ENCODE measurements at regions not wholly inside any gene's neighbourhood (a gene's known extent, or its start where the extent isn't known, plus 50 kb on each side); places are given as distances from the start of the nearest gene placed in this dataset.

- H3K4me3 ChIP-seq (ENCODE audit: low read length in 2 of 2) = no peak overlapping the region
- H3K9me3 ChIP-seq (ENCODE audit: control insufficient read depth in 2 of 2, low read length in 2 of 2) = peaks cover 0 to 2% of the 10 kb centered on the region in 2 donors
- no peaks in the 10 kb centered on the region for H3K4me1 ChIP-seq (ENCODE audit: control insufficient read depth, insufficient read depth, low read length)
- H3K27me3 ChIP-seq (ENCODE audit: control insufficient read depth in 1 of 2, insufficient read depth in 2 of 2, low read length in 2 of 2) = no peaks in the 10 kb centered on the region
- H3K36me3 ChIP-seq (ENCODE audit: control insufficient read depth in 2 of 2, insufficient read depth in 2 of 2, low read length in 2 of 2) = no peaks in the 10 kb centered on the region
- no peak overlapping the region for H3K27ac ChIP-seq (ENCODE audit: low read length)
- H3K9ac ChIP-seq (ENCODE audit: low read length in 2 of 2) = no peak overlapping the region
Observed at GRCh38 chr10:8981277-8981676, 926.8 kb downstream of the GATA3 start.

- Histone ChIP-seq H3K4me1 (ENCODE audit: control insufficient read depth, insufficient read depth, low read length) (no peaks in the 10 kb centered on the region), H3K4me3 (ENCODE audit: low read length in 2 of 2) (no peak overlapping the region), H3K9me3 (ENCODE audit: control insufficient read depth in 2 of 2, low read length in 2 of 2) (peaks cover 0 to 2% of the 10 kb centered on the region in 2 donors)
Observed at GRCh38 chr10:8985651-8986050, 931.2 kb downstream of the GATA3 start.

GRCh38 chr10:8986975-8987374, 932.5 kb downstream of the GATA3 start:
- Histone ChIP-seq H3K27ac (ENCODE audit: low read length) (no peak overlapping the region), H3K4me1 (ENCODE audit: control insufficient read depth, insufficient read depth, low read length) (no peaks in the 10 kb centered on the region), H3K9me3 (ENCODE audit: control insufficient read depth in 2 of 2, low read length in 2 of 2) (peaks cover 0 to 2% of the 10 kb centered on the region in 2 donors), H3K36me3 (ENCODE audit: control insufficient read depth in 2 of 2, insufficient read depth in 2 of 2, low read length in 2 of 2) (no peaks in the 10 kb centered on the region), H3K27me3 (ENCODE audit: control insufficient read depth in 1 of 2, insufficient read depth in 2 of 2, low read length in 2 of 2) (no peaks in the 10 kb centered on the region), H3K9ac (ENCODE audit: low read length in 2 of 2) (no peak overlapping the region), H3K4me3 (ENCODE audit: low read length in 2 of 2) (no peak overlapping the region)

More at GRCh38 chr10:8985651-8986050, 931.2 kb downstream of the GATA3 start:
- Histone ChIP-seq H3K27me3 (ENCODE audit: control insufficient read depth in 1 of 2, insufficient read depth in 2 of 2, low read length in 2 of 2) (no peaks in the 10 kb centered on the region), H3K36me3 (ENCODE audit: control insufficient read depth in 2 of 2, insufficient read depth in 2 of 2, low read length in 2 of 2) (no peaks in the 10 kb centered on the region), H3K9ac (ENCODE audit: low read length in 2 of 2) (no peak overlapping the region), H3K27ac (ENCODE audit: low read length) (no peak overlapping the region)

GRCh38 chr10:8987712-8988111, 933.2 kb downstream of the GATA3 start:
- H3K36me3 ChIP-seq (ENCODE audit: control insufficient read depth in 2 of 2, insufficient read depth in 2 of 2, low read length in 2 of 2) = no peaks in the 10 kb centered on the region
- H3K27me3 ChIP-seq (ENCODE audit: control insufficient read depth in 1 of 2, insufficient read depth in 2 of 2, low read length in 2 of 2) = no peaks in the 10 kb centered on the region
- H3K9ac ChIP-seq (ENCODE audit: low read length in 2 of 2) = no peak overlapping the region
- H3K4me1 ChIP-seq (ENCODE audit: control insufficient read depth, insufficient read depth, low read length) = no peaks in the 10 kb centered on the region
- peaks cover 0 to 2% of the 10 kb centered on the region in 2 donors for H3K9me3 ChIP-seq (ENCODE audit: control insufficient read depth in 2 of 2, low read length in 2 of 2)
- no peak overlapping the region for H3K27ac ChIP-seq (ENCODE audit: low read length)
- H3K4me3 ChIP-seq (ENCODE audit: low read length in 2 of 2) = no peak overlapping the region

GRCh38 chr10:8990280-8990987, 935.9 kb downstream of the GATA3 start:
- H3K36me3 ChIP-seq (ENCODE audit: control insufficient read depth in 2 of 2, insufficient read depth in 2 of 2, low read length in 2 of 2) = no peaks in the 10 kb centered on the region
- no peak overlapping the region for H3K9ac ChIP-seq (ENCODE audit: low read length in 2 of 2)
- no peaks in the 10 kb centered on the region for H3K27me3 ChIP-seq (ENCODE audit: control insufficient read depth in 1 of 2, insufficient read depth in 2 of 2, low read length in 2 of 2)
- no peak overlapping the region for H3K4me3 ChIP-seq (ENCODE audit: low read length in 2 of 2)
- H3K4me1 ChIP-seq (ENCODE audit: control insufficient read depth, insufficient read depth, low read length) = no peaks in the 10 kb centered on the region
- no peaks in the 10 kb centered on the region for H3K9me3 ChIP-seq (ENCODE audit: control insufficient read depth in 2 of 2, low read length in 2 of 2)
- H3K27ac ChIP-seq (ENCODE audit: low read length) = no peak overlapping the region

- no peaks in the 10 kb centered on the region for H3K4me1 ChIP-seq (ENCODE audit: control insufficient read depth, insufficient read depth, low read length)
- no peaks in the 10 kb centered on the region for H3K36me3 ChIP-seq (ENCODE audit: control insufficient read depth in 2 of 2, insufficient read depth in 2 of 2, low read length in 2 of 2)
- no peak overlapping the region for H3K9ac ChIP-seq (ENCODE audit: low read length in 2 of 2)
- no peaks in the 10 kb centered on the region for H3K27me3 ChIP-seq (ENCODE audit: control insufficient read depth in 1 of 2, insufficient read depth in 2 of 2, low read length in 2 of 2)
- no peaks in the 10 kb centered on the region for H3K9me3 ChIP-seq (ENCODE audit: control insufficient read depth in 2 of 2, low read length in 2 of 2)
- H3K27ac ChIP-seq (ENCODE audit: low read length) = no peak overlapping the region
- H3K4me3 ChIP-seq (ENCODE audit: low read length in 2 of 2) = no peak overlapping the region
Observed at GRCh38 chr10:8992009-8992408, 937.5 kb downstream of the GATA3 start.

GRCh38 chr10:8993864-8994263, 939.4 kb downstream of the GATA3 start:
- no peaks in the 10 kb centered on the region for H3K27me3 ChIP-seq (ENCODE audit: control insufficient read depth in 1 of 2, insufficient read depth in 2 of 2, low read length in 2 of 2)

GRCh38 chr10:8998751-8999150, 944.3 kb downstream of the GATA3 start:
- Histone ChIP-seq H3K27me3 (ENCODE audit: control insufficient read depth in 1 of 2, insufficient read depth in 2 of 2, low read length in 2 of 2) (no peaks in the 10 kb centered on the region), H3K9ac (ENCODE audit: low read length in 2 of 2) (no peak overlapping the region), H3K36me3 (ENCODE audit: control insufficient read depth in 2 of 2, insufficient read depth in 2 of 2, low read length in 2 of 2) (no peaks in the 10 kb centered on the region), H3K9me3 (ENCODE audit: control insufficient read depth in 2 of 2, low read length in 2 of 2) (no peaks in the 10 kb centered on the region), H3K27ac (ENCODE audit: low read length) (no peak overlapping the region), H3K4me1 (ENCODE audit: control insufficient read depth, insufficient read depth, low read length) (no peaks in the 10 kb centered on the region), H3K4me3 (ENCODE audit: low read length in 2 of 2) (no peak overlapping the region)

More at GRCh38 chr10:8993864-8994263, 939.4 kb downstream of the GATA3 start:
- Histone ChIP-seq H3K36me3 (ENCODE audit: control insufficient read depth in 2 of 2, insufficient read depth in 2 of 2, low read length in 2 of 2) (no peaks in the 10 kb centered on the region), H3K9ac (ENCODE audit: low read length in 2 of 2) (no peak overlapping the region), H3K4me1 (ENCODE audit: control insufficient read depth, insufficient read depth, low read length) (no peaks in the 10 kb centered on the region), H3K4me3 (ENCODE audit: low read length in 2 of 2) (no peak overlapping the region), H3K27ac (ENCODE audit: low read length) (no peak overlapping the region), H3K9me3 (ENCODE audit: control insufficient read depth in 2 of 2, low read length in 2 of 2) (no peaks in the 10 kb centered on the region)

- Histone ChIP-seq H3K27me3 (ENCODE audit: control insufficient read depth in 1 of 2, insufficient read depth in 2 of 2, low read length in 2 of 2) (no peaks in the 10 kb centered on the region), H3K4me1 (ENCODE audit: control insufficient read depth, insufficient read depth, low read length) (no peaks in the 10 kb centered on the region), H3K36me3 (ENCODE audit: control insufficient read depth in 2 of 2, insufficient read depth in 2 of 2, low read length in 2 of 2) (no peaks in the 10 kb centered on the region)
Observed at GRCh38 chr10:9003122-9003521, 948.6 kb downstream of the GATA3 start.

GRCh38 chr10:9004736-9005135, 950.2 kb downstream of the GATA3 start:
- Histone ChIP-seq H3K9ac (ENCODE audit: low read length in 2 of 2) (no peak overlapping the region), H3K4me3 (ENCODE audit: low read length in 2 of 2) (no peak overlapping the region), H3K36me3 (ENCODE audit: control insufficient read depth in 2 of 2, insufficient read depth in 2 of 2, low read length in 2 of 2) (no peaks in the 10 kb centered on the region), H3K27ac (ENCODE audit: low read length) (no peak overlapping the region), H3K9me3 (ENCODE audit: control insufficient read depth in 2 of 2, low read length in 2 of 2) (no peaks in the 10 kb centered on the region), H3K27me3 (ENCODE audit: control insufficient read depth in 1 of 2, insufficient read depth in 2 of 2, low read length in 2 of 2) (no peaks in the 10 kb centered on the region), H3K4me1 (ENCODE audit: control insufficient read depth, insufficient read depth, low read length) (no peaks in the 10 kb centered on the region)

More at GRCh38 chr10:9003122-9003521, 948.6 kb downstream of the GATA3 start:
- H3K9ac ChIP-seq (ENCODE audit: low read length in 2 of 2) = no peak overlapping the region
- no peaks in the 10 kb centered on the region for H3K9me3 ChIP-seq (ENCODE audit: control insufficient read depth in 2 of 2, low read length in 2 of 2)
- no peak overlapping the region for H3K27ac ChIP-seq (ENCODE audit: low read length)
- H3K4me3 ChIP-seq (ENCODE audit: low read length in 2 of 2) = no peak overlapping the region

- Histone ChIP-seq H3K36me3 (ENCODE audit: control insufficient read depth in 2 of 2, insufficient read depth in 2 of 2, low read length in 2 of 2) (no peaks in the 10 kb centered on the region), H3K4me1 (ENCODE audit: control insufficient read depth, insufficient read depth, low read length) (no peaks in the 10 kb centered on the region), H3K27me3 (ENCODE audit: control insufficient read depth in 1 of 2, insufficient read depth in 2 of 2, low read length in 2 of 2) (no peaks in the 10 kb centered on the region), H3K9ac (ENCODE audit: low read length in 2 of 2) (no peak overlapping the region), H3K4me3 (ENCODE audit: low read length in 2 of 2) (no peak overlapping the region), H3K9me3 (ENCODE audit: control insufficient read depth in 2 of 2, low read length in 2 of 2) (no peaks in the 10 kb centered on the region), H3K27ac (ENCODE audit: low read length) (no peak overlapping the region)
Observed at GRCh38 chr10:9009505-9009904, 955.0 kb downstream of the GATA3 start.
